Cardiac muscle cell (in vitro differentiated cells and primary cell): ENCODE measurements at regions not wholly inside any gene's neighbourhood (a gene's known extent, or its start where the extent isn't known, plus 50 kb on each side); places are given as distances from the start of the nearest gene placed in this dataset.

Source experiments
- DNase-seq, 2 donors: peaks; one replicate each; pipeline versions ENCODE4 v3.0.0 to v3.0.0-alpha.2; 2010 to 2017; ENCODE audit warnings: low read depth in 1 of 2, low spot score in 1 of 2
- H3K27ac ChIP-seq: fragments of 200-600 bp; sonication (generic); 2 replicates; pipeline ENCODE4 v1.5.1; 2016
- H3K27me3 ChIP-seq: fragments of 200-600 bp; sonication (generic); 2 replicates; pipeline ENCODE4 v1.6.0; 2016; ENCODE audit warnings: control low read depth
- H3K36me3 ChIP-seq: fragments of 200-600 bp; sonication (generic); 2 replicates; pipeline ENCODE4 v1.5.1; 2016; ENCODE audit warnings: control low read depth
- H3K4me1 ChIP-seq: fragments of 200-600 bp; sonication (generic); 2 replicates; pipeline ENCODE4 v1.8.1; 2017; ENCODE audit warnings: low read depth, mild to moderate bottlenecking, mixed run types
- H3K4me3 ChIP-seq: fragments of 200-600 bp; sonication (generic); 2 replicates; pipeline ENCODE4 v1.5.1; 2016; ENCODE audit warnings: mild to moderate bottlenecking
- H3K9me3 ChIP-seq: fragments of 200-600 bp; sonication (generic); 2 replicates; pipeline ENCODE4 v1.5.1; 2017; ENCODE audit warnings: low read depth, mild to moderate bottlenecking, control low read depth
- TF ChIP-seq, protein P1 (sequence below): IDR thresholded peaks from 2 replicates; pipeline ENCODE4 v1.5.1; 2012; ENCODE audit warnings: low read depth, mild to moderate bottlenecking, low read length

GRCh38 chr3:120524171-120524923, 71.8 kb upstream of the NDUFB4 start:
- H3K27ac ChIP-seq = no peak overlapping the region
- no peak overlapping the region for H3K4me3 ChIP-seq
- TF ChIP-seq, protein P1, sequence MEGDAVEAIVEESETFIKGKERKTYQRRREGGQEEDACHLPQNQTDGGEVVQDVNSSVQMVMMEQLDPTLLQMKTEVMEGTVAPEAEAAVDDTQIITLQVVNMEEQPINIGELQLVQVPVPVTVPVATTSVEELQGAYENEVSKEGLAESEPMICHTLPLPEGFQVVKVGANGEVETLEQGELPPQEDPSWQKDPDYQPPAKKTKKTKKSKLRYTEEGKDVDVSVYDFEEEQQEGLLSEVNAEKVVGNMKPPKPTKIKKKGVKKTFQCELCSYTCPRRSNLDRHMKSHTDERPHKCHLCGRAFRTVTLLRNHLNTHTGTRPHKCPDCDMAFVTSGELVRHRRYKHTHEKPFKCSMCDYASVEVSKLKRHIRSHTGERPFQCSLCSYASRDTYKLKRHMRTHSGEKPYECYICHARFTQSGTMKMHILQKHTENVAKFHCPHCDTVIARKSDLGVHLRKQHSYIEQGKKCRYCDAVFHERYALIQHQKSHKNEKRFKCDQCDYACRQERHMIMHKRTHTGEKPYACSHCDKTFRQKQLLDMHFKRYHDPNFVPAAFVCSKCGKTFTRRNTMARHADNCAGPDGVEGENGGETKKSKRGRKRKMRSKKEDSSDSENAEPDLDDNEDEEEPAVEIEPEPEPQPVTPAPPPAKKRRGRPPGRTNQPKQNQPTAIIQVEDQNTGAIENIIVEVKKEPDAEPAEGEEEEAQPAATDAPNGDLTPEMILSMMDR = no peak
- H3K27me3 ChIP-seq = no peaks in the 10 kb centered on the region
- no peaks in the 10 kb centered on the region for H3K9me3 ChIP-seq
- H3K36me3 ChIP-seq = no peaks in the 10 kb centered on the region
- H3K4me1 ChIP-seq = no peaks in the 10 kb centered on the region
- peak in 1 of 2 donors; percentile 69 for DNase-seq

DNA sequence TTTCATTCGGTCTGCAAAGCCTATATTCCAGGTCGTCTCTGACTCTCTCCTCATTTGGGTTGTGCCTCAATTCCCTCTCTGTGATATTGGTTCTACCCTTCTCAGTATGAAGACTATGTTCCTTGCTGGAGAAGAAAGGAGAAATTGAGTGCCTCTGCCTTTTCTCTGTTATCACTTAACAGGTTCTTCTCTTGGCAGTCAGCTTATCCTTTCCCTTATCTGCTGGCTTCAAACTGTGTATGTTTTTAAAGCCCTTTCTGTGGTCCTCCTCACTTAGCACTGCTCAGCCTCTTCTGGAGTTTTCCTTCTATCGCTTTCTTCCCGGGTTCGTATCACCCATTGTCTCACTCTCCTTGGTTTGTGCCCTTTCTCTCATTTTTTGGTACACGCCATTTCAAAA, 65.3 kb upstream of the FSTL1 start:
- DNase-seq = peak in 1 of 2 donors; percentile 19
- TF ChIP-seq, protein P1 = no peak
- Histone ChIP-seq H3K4me1 (peaks cover 27% of the 10 kb centered on the region), H3K36me3 (no peaks in the 10 kb centered on the region), H3K27me3 (no peaks in the 10 kb centered on the region), H3K4me3 (no peak overlapping the region), H3K9me3 (no peaks in the 10 kb centered on the region), H3K27ac (peak overlapping the region; percentile 3)

DNA sequence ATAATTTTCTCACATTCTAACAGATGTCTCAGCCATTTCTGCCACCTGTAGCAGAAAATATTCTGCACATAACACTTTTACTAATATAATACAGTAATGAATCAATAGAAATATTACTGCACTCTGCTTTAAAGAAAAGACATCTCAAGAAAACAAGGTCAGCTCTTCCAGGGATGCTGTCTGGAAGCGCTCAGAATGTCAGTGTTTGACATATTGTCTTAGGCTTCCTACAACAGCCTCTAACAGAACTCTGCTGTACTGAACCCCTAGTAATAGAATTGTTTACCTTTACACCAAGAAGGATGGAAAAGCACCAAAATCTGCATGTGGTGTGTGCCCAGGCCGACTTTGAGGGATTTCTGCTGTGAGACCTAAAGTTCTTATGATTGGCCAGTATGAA, 61.9 kb upstream of the FSTL1 start:
- H3K4me1 ChIP-seq = peaks cover 22% of the 10 kb centered on the region
- no peak for DNase-seq
- H3K4me3 ChIP-seq = no peak overlapping the region
- TF ChIP-seq, protein P1 = no peak
- no peak overlapping the region for H3K27ac ChIP-seq
- H3K36me3 ChIP-seq = no peaks in the 10 kb centered on the region
- H3K9me3 ChIP-seq = no peaks in the 10 kb centered on the region
- no peaks in the 10 kb centered on the region for H3K27me3 ChIP-seq

DNA sequence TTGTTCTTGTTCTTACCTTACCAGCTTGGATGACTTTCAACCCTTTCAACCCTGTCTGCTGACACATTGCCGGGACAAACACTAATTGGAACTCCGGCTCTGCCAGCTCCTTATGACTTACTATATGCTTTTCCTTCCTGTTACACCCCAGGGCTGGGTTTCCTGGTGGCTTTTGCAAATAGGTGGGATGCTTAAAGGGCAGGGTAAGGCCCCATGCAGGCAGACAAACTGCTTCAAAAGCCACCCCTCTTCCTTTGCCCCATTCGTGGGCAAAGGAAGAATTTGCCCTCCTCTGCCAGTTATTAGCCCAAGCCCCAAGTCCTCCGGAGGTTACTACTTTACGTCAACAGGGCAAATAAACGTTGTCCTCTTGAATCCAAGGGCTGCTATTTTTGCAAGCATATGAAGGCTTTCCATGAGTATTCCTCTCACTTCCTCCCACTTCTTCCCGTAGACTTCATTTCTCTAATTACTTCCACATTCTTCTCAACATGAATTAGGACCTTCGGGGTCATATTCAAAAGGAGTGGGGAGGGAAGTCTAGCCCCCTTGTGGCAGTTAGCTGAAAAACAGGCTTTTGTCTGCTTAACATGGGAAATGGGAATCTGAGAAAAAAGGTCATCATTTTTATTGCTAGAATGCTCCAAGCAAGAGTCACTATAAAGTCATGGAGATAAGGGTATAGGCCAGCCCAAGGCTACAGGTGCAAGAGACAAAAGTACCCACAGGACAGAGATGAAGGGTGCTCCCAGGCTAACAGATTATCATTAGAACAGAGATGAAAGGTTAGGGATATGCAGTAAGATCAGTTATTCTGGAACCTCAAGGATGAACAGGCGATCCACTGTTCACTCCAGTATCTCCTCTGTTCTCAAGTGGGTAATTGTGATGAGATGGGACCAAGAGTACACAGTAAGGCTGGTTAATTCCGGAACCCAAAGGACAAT, 56.3 kb upstream of the FSTL1 start:
- TF ChIP-seq, protein P1 = peak; percentile 76
- Histone ChIP-seq H3K36me3 (no peaks in the 10 kb centered on the region), H3K9me3 (no peaks in the 10 kb centered on the region), H3K27ac (no peak overlapping the region), H3K4me1 (no peaks in the 10 kb centered on the region), H3K4me3 (no peak overlapping the region), H3K27me3 (no peaks in the 10 kb centered on the region)
- peak; percentile 53 to 70 for DNase-seq

- no peak for DNase-seq
- Histone ChIP-seq H3K27ac (no peak overlapping the region), H3K4me1 (no peaks in the 10 kb centered on the region), H3K27me3 (no peaks in the 10 kb centered on the region), H3K36me3 (no peaks in the 10 kb centered on the region), H3K4me3 (no peak overlapping the region), H3K9me3 (no peaks in the 10 kb centered on the region)
- TF ChIP-seq, protein P1 = no peak
Measured at GRCh38 chr3:120506076-120506827, 55.5 kb upstream of the FSTL1 start.
